ENCODE measurements at regions not wholly inside any gene's neighbourhood (a gene's known extent, or its start where the extent isn't known, plus 50 kb on each side); places are given as distances from the start of the nearest gene placed in this dataset.

- no peak for DNase-seq
Measured at GRCh38 chr6:100944644-100945043, 63.5 kb upstream of the ASCC3 start.

GRCh38 chr6:100946021-100946540, 65.0 kb upstream of the ASCC3 start:
- DNase-seq: no peak

- DNase-seq: no peak
Measured at GRCh38 chr6:100946711-100947110, 65.6 kb upstream of the ASCC3 start.

- DNase-seq: no peak
Measured at GRCh38 chr6:100948381-100949133, 67.4 kb upstream of the ASCC3 start.

GRCh38 chr6:100952006-100952405, 70.9 kb upstream of the ASCC3 start:
- DNase-seq: no peak

- DNase-seq: no peak
Measured at GRCh38 chr6:100959280-100959679, 78.2 kb upstream of the ASCC3 start.

GRCh38 chr6:100962466-100962865, 81.3 kb upstream of the ASCC3 start:
- no peak for DNase-seq

- no peak for DNase-seq
Measured at GRCh38 chr6:100965067-100965466, 83.9 kb upstream of the ASCC3 start.

GRCh38 chr6:100968949-100969348, 87.8 kb upstream of the ASCC3 start:
- no peak for DNase-seq

GRCh38 chr6:100979267-100979666, 98.1 kb upstream of the ASCC3 start:
- DNase-seq: no peak

- DNase-seq: no peak
Measured at GRCh38 chr6:100980949-100981348, 99.8 kb upstream of the ASCC3 start.

GRCh38 chr6:100986921-100987320, 105.8 kb upstream of the ASCC3 start:
- DNase-seq: no peak

- no peak for DNase-seq
Measured at GRCh38 chr6:100987556-100987955, 106.4 kb upstream of the ASCC3 start.

- no peak for DNase-seq
Measured at GRCh38 chr6:100988391-100988984, 107.4 kb upstream of the ASCC3 start.

GRCh38 chr6:100990070-100990469, 108.9 kb upstream of the ASCC3 start:
- DNase-seq: no peak

- no peak for DNase-seq
Measured at GRCh38 chr6:100996409-100996808, 115.3 kb upstream of the ASCC3 start.

- DNase-seq: no peak
Measured at GRCh38 chr6:100998111-100998510, 117.0 kb upstream of the ASCC3 start.

- DNase-seq: no peak
Measured at GRCh38 chr6:100999034-100999597, 118.0 kb upstream of the ASCC3 start.

GRCh38 chr6:101000341-101000740, 119.2 kb upstream of the ASCC3 start:
- no peak for DNase-seq

GRCh38 chr6:101001012-101001411, 119.9 kb upstream of the ASCC3 start:
- no peak for DNase-seq

GRCh38 chr6:101001607-101002006, 120.5 kb upstream of the ASCC3 start:
- no peak for DNase-seq

- DNase-seq: no peak
Measured at GRCh38 chr6:101003075-101003474, 121.9 kb upstream of the ASCC3 start.

- peak; percentile 42 for DNase-seq
Measured at GRCh38 chr6:101011186-101011585, 130.1 kb upstream of the ASCC3 start.

GRCh38 chr6:101013612-101014195, 132.6 kb upstream of the ASCC3 start:
- DNase-seq: no peak

All from CD4-positive, alpha-beta T cell treated with Interleukin-17A for 1 hour (primary cell).